Cardiac muscle cell (in vitro differentiated cells and primary cell): ENCODE measurements at regions not wholly inside any gene's neighbourhood (a gene's known extent, or its start where the extent isn't known, plus 50 kb on each side); places are given as distances from the start of the nearest gene placed in this dataset.

Experiments
- DNase-seq, 2 donors: peaks; one replicate each; pipeline versions ENCODE4 v3.0.0 to v3.0.0-alpha.2; 2010 to 2017; ENCODE audit warnings: low read depth in 1 of 2, low spot score in 1 of 2
- H3K27ac ChIP-seq: fragments of 200-600 bp; sonication (generic); 2 replicates; pipeline ENCODE4 v1.5.1; 2016
- H3K27me3 ChIP-seq: fragments of 200-600 bp; sonication (generic); 2 replicates; pipeline ENCODE4 v1.6.0; 2016; ENCODE audit warnings: control low read depth
- H3K36me3 ChIP-seq: fragments of 200-600 bp; sonication (generic); 2 replicates; pipeline ENCODE4 v1.5.1; 2016; ENCODE audit warnings: control low read depth
- H3K4me1 ChIP-seq: fragments of 200-600 bp; sonication (generic); 2 replicates; pipeline ENCODE4 v1.8.1; 2017; ENCODE audit warnings: low read depth, mild to moderate bottlenecking, mixed run types
- H3K4me3 ChIP-seq: fragments of 200-600 bp; sonication (generic); 2 replicates; pipeline ENCODE4 v1.5.1; 2016; ENCODE audit warnings: mild to moderate bottlenecking
- H3K9me3 ChIP-seq: fragments of 200-600 bp; sonication (generic); 2 replicates; pipeline ENCODE4 v1.5.1; 2017; ENCODE audit warnings: low read depth, mild to moderate bottlenecking, control low read depth
- CTCF ChIP-seq: IDR thresholded peaks from 2 replicates; pipeline ENCODE4 v1.5.1; 2012; ENCODE audit warnings: low read depth, mild to moderate bottlenecking, low read length

GRCh38 chr1:14094611-14095400 is 394.8 kb downstream of the PRDM2 start:
- peak; percentile 34 for TF ChIP-seq CTCF
- peak; percentile 21 to 46 for DNase-seq
- H3K9me3 ChIP-seq: no peaks in the 10 kb centered on the region
- no peak overlapping the region for H3K4me3 ChIP-seq
- H3K36me3 ChIP-seq: no peaks in the 10 kb centered on the region
- H3K27ac ChIP-seq: no peak overlapping the region
- H3K27me3 ChIP-seq: no peaks in the 10 kb centered on the region
- no peaks in the 10 kb centered on the region for H3K4me1 ChIP-seq

GRCh38 chr1:14098294-14098913 is 398.4 kb downstream of the PRDM2 start:
- Histone ChIP-seq H3K27me3 (no peaks in the 10 kb centered on the region), H3K4me1 (no peaks in the 10 kb centered on the region), H3K9me3 (no peaks in the 10 kb centered on the region), H3K4me3 (no peak overlapping the region), H3K36me3 (no peaks in the 10 kb centered on the region), H3K27ac (no peak overlapping the region)
- TF ChIP-seq CTCF: no peak
- no peak for DNase-seq

GRCh38 chr1:14100444-14100843 is 400.5 kb downstream of the PRDM2 start:
- Histone ChIP-seq H3K4me3 (no peak overlapping the region), H3K27ac (no peak overlapping the region), H3K9me3 (no peaks in the 10 kb centered on the region), H3K27me3 (no peaks in the 10 kb centered on the region), H3K36me3 (no peaks in the 10 kb centered on the region), H3K4me1 (no peaks in the 10 kb centered on the region)
- no peak for DNase-seq
- TF ChIP-seq CTCF: no peak

GRCh38 chr1:14100919-14101318 is 400.9 kb downstream of the PRDM2 start:
- H3K36me3 ChIP-seq: no peaks in the 10 kb centered on the region
- no peak for TF ChIP-seq CTCF
- H3K9me3 ChIP-seq: no peaks in the 10 kb centered on the region
- DNase-seq: no peak
- H3K27me3 ChIP-seq: no peaks in the 10 kb centered on the region
- H3K4me3 ChIP-seq: no peak overlapping the region
- no peaks in the 10 kb centered on the region for H3K4me1 ChIP-seq
- no peak overlapping the region for H3K27ac ChIP-seq

- Histone ChIP-seq H3K36me3 (no peaks in the 10 kb centered on the region), H3K4me3 (no peak overlapping the region), H3K4me1 (no peaks in the 10 kb centered on the region), H3K27me3 (no peaks in the 10 kb centered on the region), H3K27ac (no peak overlapping the region), H3K9me3 (no peaks in the 10 kb centered on the region)
- no peak for DNase-seq
- TF ChIP-seq CTCF: no peak
Measured at GRCh38 chr1:14102180-14102579, 402.2 kb downstream of the PRDM2 start.
